Astrocyte (in vitro differentiated cells and primary cell): ENCODE measurements at regions not wholly inside any gene's neighbourhood (a gene's known extent, or its start where the extent isn't known, plus 50 kb on each side); places are given as distances from the start of the nearest gene placed in this dataset.

ENCODE experiments used
- EZH2 ChIP-seq: IDR thresholded peaks from 2 replicates; pipeline ENCODE4 v1.6.1; 2012; ENCODE audit warnings: mild to moderate bottlenecking, low read length, inconsistent platforms; ENCODE audit not compliant: insufficient read depth
- TF ChIP-seq, protein P1 (sequence below): IDR thresholded peaks from 2 replicates; pipeline ENCODE4 v1.5.1; 2011; ENCODE audit warnings: low read depth, mild to moderate bottlenecking, inconsistent platforms, low read length, moderate library complexity; ENCODE audit not compliant: insufficient read depth

DNA sequence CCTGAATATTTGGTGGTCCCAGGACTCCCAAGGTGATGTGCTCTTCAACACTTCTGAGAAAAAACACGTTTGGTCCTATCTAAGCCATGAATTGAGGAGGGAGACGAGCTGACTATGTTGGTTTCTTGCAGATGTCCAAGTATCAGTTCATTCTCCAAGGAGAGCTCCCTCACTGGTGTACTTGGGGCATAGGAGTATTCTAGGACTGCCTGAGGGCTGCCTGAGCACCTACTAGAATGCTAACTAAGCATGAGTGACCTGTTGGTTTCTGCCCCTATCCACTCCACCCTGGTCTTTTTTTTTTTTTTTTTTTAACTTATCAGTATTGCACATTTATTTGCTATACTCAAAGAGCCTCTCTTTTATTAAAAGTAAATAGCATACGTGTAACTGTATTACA is 200.5 kb upstream of the FANCL start:
- TF ChIP-seq, protein P1, sequence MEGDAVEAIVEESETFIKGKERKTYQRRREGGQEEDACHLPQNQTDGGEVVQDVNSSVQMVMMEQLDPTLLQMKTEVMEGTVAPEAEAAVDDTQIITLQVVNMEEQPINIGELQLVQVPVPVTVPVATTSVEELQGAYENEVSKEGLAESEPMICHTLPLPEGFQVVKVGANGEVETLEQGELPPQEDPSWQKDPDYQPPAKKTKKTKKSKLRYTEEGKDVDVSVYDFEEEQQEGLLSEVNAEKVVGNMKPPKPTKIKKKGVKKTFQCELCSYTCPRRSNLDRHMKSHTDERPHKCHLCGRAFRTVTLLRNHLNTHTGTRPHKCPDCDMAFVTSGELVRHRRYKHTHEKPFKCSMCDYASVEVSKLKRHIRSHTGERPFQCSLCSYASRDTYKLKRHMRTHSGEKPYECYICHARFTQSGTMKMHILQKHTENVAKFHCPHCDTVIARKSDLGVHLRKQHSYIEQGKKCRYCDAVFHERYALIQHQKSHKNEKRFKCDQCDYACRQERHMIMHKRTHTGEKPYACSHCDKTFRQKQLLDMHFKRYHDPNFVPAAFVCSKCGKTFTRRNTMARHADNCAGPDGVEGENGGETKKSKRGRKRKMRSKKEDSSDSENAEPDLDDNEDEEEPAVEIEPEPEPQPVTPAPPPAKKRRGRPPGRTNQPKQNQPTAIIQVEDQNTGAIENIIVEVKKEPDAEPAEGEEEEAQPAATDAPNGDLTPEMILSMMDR = no peak
- no peak for TF ChIP-seq EZH2
